ENCODE measurements at regions not wholly inside any gene's neighbourhood (a gene's known extent, or its start where the extent isn't known, plus 50 kb on each side); places are given as distances from the start of the nearest gene placed in this dataset.

GRCh38 chr1:238252033-238252802 lies 361.5 kb upstream of the ZP4 start:
- DNase-seq (ENCODE audit: low read depth in 4 of 4, low spot score in 3 of 4), result peak; percentile 12 to 42 (median 30)

GRCh38 chr1:238248356-238248755 lies 357.6 kb upstream of the ZP4 start:
- no peak for DNase-seq (ENCODE audit: low read depth in 4 of 4, low spot score in 3 of 4)

GRCh38 chr1:238242181-238242580 lies 351.5 kb upstream of the ZP4 start:
- no peak for DNase-seq (ENCODE audit: low read depth in 4 of 4, low spot score in 3 of 4)

GRCh38 chr1:238241607-238242006 lies 350.9 kb upstream of the ZP4 start:
- DNase-seq (ENCODE audit: low read depth in 4 of 4, low spot score in 3 of 4), result no peak

GRCh38 chr1:238239343-238239742 lies 348.6 kb upstream of the ZP4 start:
- no peak for DNase-seq (ENCODE audit: low read depth in 4 of 4, low spot score in 3 of 4)

GRCh38 chr1:238233966-238234365 lies 343.2 kb upstream of the ZP4 start:
- no peak for DNase-seq (ENCODE audit: low read depth in 4 of 4, low spot score in 3 of 4)

- no peak for DNase-seq (ENCODE audit: low read depth in 4 of 4, low spot score in 3 of 4)
Measured at GRCh38 chr1:238232084-238232710, 341.5 kb upstream of the ZP4 start.

GRCh38 chr1:238226810-238227209 lies 336.1 kb upstream of the ZP4 start:
- no peak for DNase-seq (ENCODE audit: low read depth in 4 of 4, low spot score in 3 of 4)

- no peak for DNase-seq (ENCODE audit: low read depth in 4 of 4, low spot score in 3 of 4)
Measured at GRCh38 chr1:238223076-238223640, 332.4 kb upstream of the ZP4 start.

GRCh38 chr1:238221738-238222137 lies 331.0 kb upstream of the ZP4 start:
- no peak for DNase-seq (ENCODE audit: low read depth in 4 of 4, low spot score in 3 of 4)

GRCh38 chr1:238214449-238214848 lies 323.7 kb upstream of the ZP4 start:
- no peak for DNase-seq (ENCODE audit: low read depth in 4 of 4, low spot score in 3 of 4)

GRCh38 chr1:238205045-238205662 lies 314.4 kb upstream of the ZP4 start:
- DNase-seq (ENCODE audit: low read depth in 4 of 4, low spot score in 3 of 4), result no peak

- DNase-seq (ENCODE audit: low read depth in 4 of 4, low spot score in 3 of 4), result no peak
Measured at GRCh38 chr1:238201992-238202391, 311.3 kb upstream of the ZP4 start.

- DNase-seq (ENCODE audit: low read depth in 4 of 4, low spot score in 3 of 4), result no peak
Measured at GRCh38 chr1:238199325-238199724, 308.6 kb upstream of the ZP4 start.

GRCh38 chr1:238196516-238196915 lies 305.8 kb upstream of the ZP4 start:
- DNase-seq (ENCODE audit: low read depth in 4 of 4, low spot score in 3 of 4), result no peak

- DNase-seq (ENCODE audit: low read depth in 4 of 4, low spot score in 3 of 4), result no peak
Measured at GRCh38 chr1:238191170-238191569, 300.4 kb upstream of the ZP4 start.

GRCh38 chr1:238187575-238187949 lies 296.8 kb upstream of the ZP4 start:
- no peak for DNase-seq (ENCODE audit: low read depth in 4 of 4, low spot score in 3 of 4)

- no peak for DNase-seq (ENCODE audit: low read depth in 4 of 4, low spot score in 3 of 4)
Measured at GRCh38 chr1:238186887-238187574, 296.3 kb upstream of the ZP4 start.

GRCh38 chr1:238177960-238178645 lies 287.4 kb upstream of the ZP4 start:
- no peak for DNase-seq (ENCODE audit: low read depth in 4 of 4, low spot score in 3 of 4)

GRCh38 chr1:238177351-238177750 lies 286.6 kb upstream of the ZP4 start:
- no peak for DNase-seq (ENCODE audit: low read depth in 4 of 4, low spot score in 3 of 4)

- no peak for DNase-seq (ENCODE audit: low read depth in 4 of 4, low spot score in 3 of 4)
Measured at GRCh38 chr1:238176441-238176840, 285.7 kb upstream of the ZP4 start.

Measured in left renal pelvis (tissue), 4 donors.